ENCODE measurements at regions not wholly inside any gene's neighbourhood (a gene's known extent, or its start where the extent isn't known, plus 50 kb on each side); places are given as distances from the start of the nearest gene placed in this dataset.

DNA sequence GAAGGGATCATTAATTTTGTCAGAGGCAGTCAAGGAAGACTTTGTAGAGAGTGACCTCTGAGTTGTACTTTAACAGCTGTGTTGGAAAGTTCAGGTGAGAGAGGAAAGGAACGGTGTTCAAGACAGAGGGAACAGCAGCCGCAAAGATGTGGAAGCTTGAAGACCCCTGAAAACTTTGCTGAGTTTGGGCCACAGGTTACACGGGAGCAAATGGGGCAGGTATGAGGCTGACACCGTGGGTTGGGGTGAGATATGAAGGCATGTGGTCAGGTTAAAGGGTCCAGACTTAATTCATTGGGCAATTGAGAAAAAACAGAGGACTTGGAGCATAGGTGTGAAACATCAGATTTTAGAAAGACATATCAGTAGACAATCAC lies 72.0 kb upstream of the SERP2 start:
- no peak overlapping the region for H3K4me3 ChIP-seq (ENCODE audit: low read depth, low read length)
- H3K36me3 ChIP-seq (ENCODE audit: control insufficient read depth, insufficient read depth, low read length): no peaks in the 10 kb centered on the region
- ChIA-PET POLR2A (no interaction called here), CTCF (no interaction called here)
- TF ChIP-seq, protein P1, sequence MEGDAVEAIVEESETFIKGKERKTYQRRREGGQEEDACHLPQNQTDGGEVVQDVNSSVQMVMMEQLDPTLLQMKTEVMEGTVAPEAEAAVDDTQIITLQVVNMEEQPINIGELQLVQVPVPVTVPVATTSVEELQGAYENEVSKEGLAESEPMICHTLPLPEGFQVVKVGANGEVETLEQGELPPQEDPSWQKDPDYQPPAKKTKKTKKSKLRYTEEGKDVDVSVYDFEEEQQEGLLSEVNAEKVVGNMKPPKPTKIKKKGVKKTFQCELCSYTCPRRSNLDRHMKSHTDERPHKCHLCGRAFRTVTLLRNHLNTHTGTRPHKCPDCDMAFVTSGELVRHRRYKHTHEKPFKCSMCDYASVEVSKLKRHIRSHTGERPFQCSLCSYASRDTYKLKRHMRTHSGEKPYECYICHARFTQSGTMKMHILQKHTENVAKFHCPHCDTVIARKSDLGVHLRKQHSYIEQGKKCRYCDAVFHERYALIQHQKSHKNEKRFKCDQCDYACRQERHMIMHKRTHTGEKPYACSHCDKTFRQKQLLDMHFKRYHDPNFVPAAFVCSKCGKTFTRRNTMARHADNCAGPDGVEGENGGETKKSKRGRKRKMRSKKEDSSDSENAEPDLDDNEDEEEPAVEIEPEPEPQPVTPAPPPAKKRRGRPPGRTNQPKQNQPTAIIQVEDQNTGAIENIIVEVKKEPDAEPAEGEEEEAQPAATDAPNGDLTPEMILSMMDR (IDR thresholded peaks at IDR 0.05; ENCODE audit: insufficient read depth, low read depth, low read length): no peak
- H3K27me3 ChIP-seq (ENCODE audit: control insufficient read depth, insufficient read depth, low read length): no peaks in the 10 kb centered on the region
- DNase-seq (ENCODE audit: low read depth): no peak

DNA sequence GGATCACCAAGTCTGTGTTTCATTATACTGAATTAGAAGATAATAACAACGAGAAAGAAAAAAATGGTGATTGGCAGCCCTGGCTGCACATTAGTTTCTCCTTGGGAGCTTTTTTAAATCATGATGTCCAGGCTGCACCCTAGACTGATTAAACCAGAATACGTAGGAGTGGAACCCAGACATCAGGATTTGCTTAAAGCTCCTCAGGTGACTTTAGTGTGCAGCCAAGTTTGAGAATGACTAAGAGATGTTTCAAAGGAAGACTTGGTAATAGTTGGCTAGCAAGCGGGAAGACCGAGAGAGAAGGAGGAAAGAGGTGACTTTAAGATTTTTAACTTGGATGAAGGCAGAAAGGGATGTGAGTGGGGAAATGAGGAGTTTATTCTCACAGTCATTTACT lies 71.4 kb upstream of the SERP2 start:
- ChIA-PET POLR2A (no interaction called here), CTCF (no interaction called here)
- Histone ChIP-seq H3K27me3 (ENCODE audit: control insufficient read depth, insufficient read depth, low read length) (no peaks in the 10 kb centered on the region), H3K36me3 (ENCODE audit: control insufficient read depth, insufficient read depth, low read length) (no peaks in the 10 kb centered on the region), H3K4me3 (ENCODE audit: low read depth, low read length) (no peak overlapping the region)
- TF ChIP-seq, protein P1 (IDR thresholded peaks at IDR 0.05; ENCODE audit: insufficient read depth, low read depth, low read length): no peak
- DNase-seq (ENCODE audit: low read depth): no peak

DNA sequence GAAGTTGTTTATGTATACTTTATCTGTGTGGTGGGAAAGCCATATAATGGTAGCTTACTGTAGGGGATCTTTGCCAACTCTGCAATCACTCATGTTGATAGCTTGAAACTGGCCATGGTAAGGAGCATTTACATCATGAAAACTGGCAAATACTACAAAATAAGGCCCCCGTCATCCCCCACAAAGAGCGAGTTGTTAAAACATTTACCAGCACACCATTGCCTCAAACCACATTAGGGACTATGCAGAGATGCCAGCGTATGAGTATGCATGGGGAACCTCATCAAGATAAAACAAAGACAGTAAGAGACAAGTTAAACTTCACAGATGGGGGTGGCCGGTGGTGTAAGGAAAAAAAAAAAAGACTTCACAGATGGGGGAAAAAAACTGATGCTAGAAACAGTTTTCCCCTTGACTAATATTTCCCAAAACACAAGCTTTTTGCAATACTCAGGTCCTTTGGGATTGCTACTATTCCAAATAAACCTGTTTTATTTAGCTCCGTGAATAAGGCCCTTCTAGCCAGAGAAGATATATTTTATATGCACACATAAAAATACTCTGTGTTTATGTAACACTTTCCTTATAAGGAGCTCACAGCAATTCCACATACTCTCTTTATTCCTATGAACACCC lies 70.6 kb upstream of the SERP2 start:
- Histone ChIP-seq H3K4me3 (ENCODE audit: low read depth, low read length) (no peak overlapping the region), H3K36me3 (ENCODE audit: control insufficient read depth, insufficient read depth, low read length) (no peaks in the 10 kb centered on the region), H3K27me3 (ENCODE audit: control insufficient read depth, insufficient read depth, low read length) (no peaks in the 10 kb centered on the region)
- ChIA-PET CTCF (no interaction called here), POLR2A (no interaction called here)
- DNase-seq (ENCODE audit: low read depth): no peak
- TF ChIP-seq, protein P1 (IDR thresholded peaks at IDR 0.05; ENCODE audit: insufficient read depth, low read depth, low read length): no peak

DNA sequence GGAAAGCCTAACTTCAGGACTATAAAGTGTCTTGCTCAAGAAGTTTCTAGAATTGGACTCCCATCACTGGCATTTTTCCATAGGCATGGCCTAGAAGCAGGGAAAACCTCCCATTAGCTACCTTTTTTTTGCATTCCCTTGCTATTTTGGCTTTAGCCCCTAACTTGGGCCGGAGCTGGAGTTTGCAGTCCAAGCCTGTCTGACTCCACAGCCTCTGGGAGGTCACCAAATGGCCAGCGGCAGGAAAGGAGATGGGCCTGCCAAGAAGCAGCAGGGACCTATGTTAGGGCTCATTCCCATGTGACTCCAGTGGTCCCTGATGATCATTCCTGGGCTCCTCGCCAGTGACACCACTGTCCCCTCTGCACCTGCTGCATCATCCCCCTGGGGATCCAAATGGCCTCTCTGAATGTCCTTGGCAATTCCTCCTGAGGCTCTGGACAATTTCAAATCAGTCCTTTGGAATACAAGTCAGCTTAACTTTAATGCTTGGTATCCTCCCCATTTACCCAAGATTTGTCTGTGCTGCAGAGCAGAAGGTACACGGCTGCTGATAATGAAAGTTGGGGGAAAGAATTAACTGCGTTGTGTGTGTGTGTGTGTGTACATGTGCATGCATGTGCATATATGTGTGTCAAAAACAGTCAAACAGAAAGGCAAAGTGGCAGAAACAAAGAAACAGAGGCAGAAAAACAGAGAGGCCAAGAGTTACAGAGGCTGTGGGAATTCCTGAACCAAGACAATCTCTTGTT lies 69.8 kb upstream of the SERP2 start:
- Histone ChIP-seq H3K36me3 (ENCODE audit: control insufficient read depth, insufficient read depth, low read length) (no peaks in the 10 kb centered on the region), H3K27me3 (ENCODE audit: control insufficient read depth, insufficient read depth, low read length) (no peaks in the 10 kb centered on the region), H3K4me3 (ENCODE audit: low read depth, low read length) (no peak overlapping the region)
- no peak for DNase-seq (ENCODE audit: low read depth)
- ChIA-PET CTCF (no interaction called here), POLR2A (no interaction called here)
- TF ChIP-seq, protein P1 (IDR thresholded peaks at IDR 0.05; ENCODE audit: insufficient read depth, low read depth, low read length): no peak

GRCh38 chr13:44304433-44304725 lies 69.2 kb upstream of the SERP2 start:
- Histone ChIP-seq H3K4me3 (ENCODE audit: low read depth, low read length) (no peak overlapping the region), H3K27me3 (ENCODE audit: control insufficient read depth, insufficient read depth, low read length) (no peaks in the 10 kb centered on the region), H3K36me3 (ENCODE audit: control insufficient read depth, insufficient read depth, low read length) (no peaks in the 10 kb centered on the region)
- TF ChIP-seq, protein P1 (IDR thresholded peaks at IDR 0.05; ENCODE audit: insufficient read depth, low read depth, low read length): no peak
- CTCF ChIA-PET: no interaction called here
- POLR2A ChIA-PET: no interaction called here
- no peak for DNase-seq (ENCODE audit: low read depth)

Data from BJ (cell line).